ENCODE measurements at regions not wholly inside any gene's neighbourhood (a gene's known extent, or its start where the extent isn't known, plus 50 kb on each side); places are given as distances from the start of the nearest gene placed in this dataset.

- TF ChIP-seq POLR2AphosphoS5 (IDR thresholded peaks at IDR 0.05; ENCODE audit: borderline replicate concordance, low read depth, low read length) (no peak), EZH2 (IDR thresholded peaks at IDR 0.05) (no peak)
These were observed 67.9 kb upstream of the RPL38 start for GRCh38 chr17:74135391-74136167.

Measured in SK-N-MC (cell line).